GM12892 (cell line): ENCODE measurements at regions not wholly inside any gene's neighbourhood (a gene's known extent, or its start where the extent isn't known, plus 50 kb on each side); places are given as distances from the start of the nearest gene placed in this dataset.

ENCODE experiments used
- POLR2A ChIP-seq: IDR thresholded peaks from 2 replicates; pipeline ENCODE4 v1.6.1; 2011; ENCODE audit warnings: low read depth, low read length, control low read depth
- POLR2AphosphoS5 ChIP-seq: IDR thresholded peaks from 2 replicates; pipeline ENCODE4 v1.6.1; 2011; ENCODE audit warnings: low read depth, low read length, control low read depth
- TAF1 ChIP-seq: IDR thresholded peaks from 2 replicates; pipeline ENCODE4 v1.6.1; 2011; ENCODE audit warnings: low read depth, mild to moderate bottlenecking, control low read depth, low read length, borderline replicate concordance

GRCh38 chr2:8550937-8551621, 130.8 kb upstream of the ID2 start:
- TF ChIP-seq POLR2AphosphoS5 (no peak), POLR2A (no peak), TAF1 (no peak)
